ENCODE measurements at regions not wholly inside any gene's neighbourhood (a gene's known extent, or its start where the extent isn't known, plus 50 kb on each side); places are given as distances from the start of the nearest gene placed in this dataset.
A peak's percentile ranks its signal among the peaks of the same experiment; 100 is the strongest.
"Not testable (repeated sequence)": the region's sequence is repeated elsewhere in the genome, so short reads cannot be mapped to it uniquely, and the experiment has no call there.

DNA sequence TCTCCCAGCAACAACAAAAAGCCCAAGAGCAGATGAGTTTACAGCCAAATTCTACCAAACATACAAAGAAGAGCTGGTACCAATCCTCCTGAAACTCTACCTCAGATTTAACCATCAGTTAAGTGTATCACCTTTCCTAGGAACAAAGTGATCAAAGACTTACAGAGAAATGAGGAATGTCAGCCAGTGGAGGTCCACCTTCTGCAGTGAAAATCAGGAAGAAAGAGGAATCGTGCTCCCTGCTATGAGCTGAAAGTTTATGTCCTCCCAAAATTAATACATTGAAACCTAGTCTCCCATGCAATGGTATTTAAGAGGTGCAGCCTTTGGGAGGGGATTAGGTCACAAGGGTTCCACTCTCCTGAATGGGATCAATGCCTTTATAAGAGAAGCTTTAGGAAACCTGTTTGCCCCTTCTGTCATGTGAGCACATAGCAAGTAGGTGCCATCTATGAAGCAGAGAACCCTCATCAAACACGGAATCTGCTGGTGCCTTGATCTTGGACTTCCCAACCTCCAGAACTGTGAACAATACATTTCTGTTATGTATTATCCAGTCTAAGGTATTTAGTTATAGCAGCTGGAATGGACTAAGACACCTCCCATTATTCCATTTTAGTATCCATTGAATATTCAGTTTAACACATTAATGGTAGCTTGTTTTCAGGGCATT lies 139.0 kb upstream of the FZD8 start:
- Mint-ChIP-seq H3K27me3 (ENCODE audit: low read depth) (no peaks in the 10 kb centered on the region), H3K4me1 (ENCODE audit: low read depth) (peaks cover 45% of the 10 kb centered on the region)
- TF ChIP-seq, protein P1, sequence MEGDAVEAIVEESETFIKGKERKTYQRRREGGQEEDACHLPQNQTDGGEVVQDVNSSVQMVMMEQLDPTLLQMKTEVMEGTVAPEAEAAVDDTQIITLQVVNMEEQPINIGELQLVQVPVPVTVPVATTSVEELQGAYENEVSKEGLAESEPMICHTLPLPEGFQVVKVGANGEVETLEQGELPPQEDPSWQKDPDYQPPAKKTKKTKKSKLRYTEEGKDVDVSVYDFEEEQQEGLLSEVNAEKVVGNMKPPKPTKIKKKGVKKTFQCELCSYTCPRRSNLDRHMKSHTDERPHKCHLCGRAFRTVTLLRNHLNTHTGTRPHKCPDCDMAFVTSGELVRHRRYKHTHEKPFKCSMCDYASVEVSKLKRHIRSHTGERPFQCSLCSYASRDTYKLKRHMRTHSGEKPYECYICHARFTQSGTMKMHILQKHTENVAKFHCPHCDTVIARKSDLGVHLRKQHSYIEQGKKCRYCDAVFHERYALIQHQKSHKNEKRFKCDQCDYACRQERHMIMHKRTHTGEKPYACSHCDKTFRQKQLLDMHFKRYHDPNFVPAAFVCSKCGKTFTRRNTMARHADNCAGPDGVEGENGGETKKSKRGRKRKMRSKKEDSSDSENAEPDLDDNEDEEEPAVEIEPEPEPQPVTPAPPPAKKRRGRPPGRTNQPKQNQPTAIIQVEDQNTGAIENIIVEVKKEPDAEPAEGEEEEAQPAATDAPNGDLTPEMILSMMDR (IDR thresholded peaks at IDR 0.05) = peak; percentile 22

DNA sequence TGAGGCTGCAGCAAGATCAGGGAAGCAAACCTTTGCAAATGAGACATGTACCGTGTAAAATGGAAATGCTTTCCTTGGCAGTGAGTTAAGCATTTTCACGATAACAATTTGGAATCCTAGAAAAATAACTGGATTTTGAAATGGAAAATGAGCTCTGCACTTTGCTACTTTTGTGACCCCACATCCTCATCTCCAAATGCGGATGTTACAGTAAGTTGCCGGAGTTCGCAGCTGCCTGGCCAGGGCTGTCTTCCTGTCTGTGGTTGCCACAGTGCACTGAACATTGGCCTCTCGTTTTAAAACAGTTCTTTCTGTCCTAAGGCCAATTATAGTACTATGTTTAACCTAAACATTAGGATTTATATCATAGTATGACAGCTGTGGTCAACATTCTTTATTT lies 136.2 kb upstream of the FZD8 start:
- Mint-ChIP-seq H3K36me3 (ENCODE audit: low read depth) (no peaks in the 10 kb centered on the region), H3K4me3 (ENCODE audit: unreplicated experiment) (peak overlapping the region; percentile 5), H3K27ac (ENCODE audit: unreplicated experiment) (peak overlapping the region; percentile 60), H3K4me1 (ENCODE audit: low read depth) (peaks cover 34% of the 10 kb centered on the region), H3K9me3 (ENCODE audit: low read depth) (no peaks in the 10 kb centered on the region), H3K27me3 (ENCODE audit: low read depth) (no peaks in the 10 kb centered on the region)
- TF ChIP-seq, protein P1 (IDR thresholded peaks at IDR 0.05) = no peak
- DNase-seq (ENCODE audit: low spot score) = no peak

More for the DNA sequence above, 139.0 kb upstream of the FZD8 start:
- Mint-ChIP-seq H3K36me3 (ENCODE audit: low read depth) (no peaks in the 10 kb centered on the region), H3K4me3 (ENCODE audit: unreplicated experiment) (no peak overlapping the region), H3K9me3 (ENCODE audit: low read depth) (no peaks in the 10 kb centered on the region), H3K27ac (ENCODE audit: unreplicated experiment) (no peak overlapping the region)
- no peak for DNase-seq (ENCODE audit: low spot score)

DNA sequence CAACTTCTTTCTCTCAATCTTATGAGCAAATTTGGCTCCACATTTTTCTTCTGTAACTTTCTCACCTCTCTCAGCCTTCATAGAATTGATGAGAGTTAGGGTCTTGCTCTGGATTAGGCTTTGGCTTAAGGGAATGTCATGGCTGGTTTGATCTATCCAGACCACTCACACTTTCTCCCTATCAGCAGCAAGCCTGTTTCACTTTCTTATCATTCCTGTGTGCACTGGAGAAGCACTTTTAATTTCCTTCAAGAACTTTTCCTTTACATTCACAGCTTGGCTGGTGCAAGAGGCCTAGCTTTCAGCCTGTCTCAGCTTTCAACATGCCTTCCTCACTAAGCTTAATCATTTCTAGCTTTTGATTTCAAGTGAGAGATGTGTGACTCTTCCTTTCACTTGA lies 134.5 kb upstream of the FZD8 start:
- not testable (repeated sequence) for H3K27me3 Mint-ChIP-seq (ENCODE audit: low read depth); H3K36me3 Mint-ChIP-seq (ENCODE audit: low read depth); H3K9me3 Mint-ChIP-seq (ENCODE audit: low read depth); H3K4me3 Mint-ChIP-seq (ENCODE audit: unreplicated experiment); H3K27ac Mint-ChIP-seq (ENCODE audit: unreplicated experiment); DNase-seq (ENCODE audit: low spot score)
- peaks cover 21% of the 10 kb centered on the region for H3K4me1 Mint-ChIP-seq (ENCODE audit: low read depth)

DNA sequence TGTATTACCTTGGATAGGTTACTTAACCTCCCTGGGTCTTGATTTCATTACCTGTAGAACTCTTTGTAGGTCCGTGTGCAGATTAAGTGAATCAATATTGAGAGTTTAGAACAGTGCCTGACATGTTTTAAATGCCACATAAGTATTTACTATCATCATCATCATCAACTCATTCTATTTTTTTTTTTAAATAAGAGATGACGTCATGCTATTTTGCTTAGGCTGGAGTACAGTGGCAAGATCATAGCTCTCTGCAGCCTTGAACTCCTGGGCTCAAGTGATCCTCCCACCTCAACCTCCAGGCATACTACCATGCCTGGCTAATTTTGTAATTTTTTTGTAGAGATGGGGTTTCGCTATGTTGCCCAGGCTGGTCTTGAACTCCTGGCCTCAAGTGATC lies 132.0 kb upstream of the FZD8 start:
- no peaks in the 10 kb centered on the region for H3K36me3 Mint-ChIP-seq (ENCODE audit: low read depth)
- no peak for DNase-seq (ENCODE audit: low spot score)
- H3K4me1 Mint-ChIP-seq (ENCODE audit: low read depth) = peaks cover 30% of the 10 kb centered on the region
- TF ChIP-seq, protein P1 (IDR thresholded peaks at IDR 0.05) = no peak
- no peaks in the 10 kb centered on the region for H3K27me3 Mint-ChIP-seq (ENCODE audit: low read depth)
- H3K9me3 Mint-ChIP-seq (ENCODE audit: low read depth) = no peaks in the 10 kb centered on the region
- H3K27ac Mint-ChIP-seq (ENCODE audit: unreplicated experiment) = no peak overlapping the region
- no peak overlapping the region for H3K4me3 Mint-ChIP-seq (ENCODE audit: unreplicated experiment)

GRCh38 chr10:35770817-35771355 lies 128.8 kb upstream of the FZD8 start:
- Mint-ChIP-seq H3K9me3 (ENCODE audit: low read depth) (peaks cover 2% of the 10 kb centered on the region), H3K27ac (ENCODE audit: unreplicated experiment) (no peak overlapping the region)

More at GRCh38 chr10:35770817-35771355, 128.8 kb upstream of the FZD8 start:
- peaks cover 27% of the 10 kb centered on the region for H3K4me1 Mint-ChIP-seq (ENCODE audit: low read depth)
- H3K36me3 Mint-ChIP-seq (ENCODE audit: low read depth) = no peaks in the 10 kb centered on the region
- no peak for DNase-seq (ENCODE audit: low spot score)
- no peak overlapping the region for H3K4me3 Mint-ChIP-seq (ENCODE audit: unreplicated experiment)
- no peaks in the 10 kb centered on the region for H3K27me3 Mint-ChIP-seq (ENCODE audit: low read depth)
- TF ChIP-seq, protein P1 (IDR thresholded peaks at IDR 0.05) = no peak

Data from chondrocyte (in vitro differentiated cells).